Endothelial cell of umbilical vein (primary cell): ENCODE measurements at regions not wholly inside any gene's neighbourhood (a gene's known extent, or its start where the extent isn't known, plus 50 kb on each side); places are given as distances from the start of the nearest gene placed in this dataset.

Source experiments
- BruUV-seq: library from RNA; stranded (reverse); fragments of 400-500 nt; replicated peaks from 2 replicates; lab custom pipeline; 2021; lab: Mats Ljungman, UMichigan
- CTCF ChIA-PET: fragments of 300-600, 350-600 bp; sonication (Branson Sonifier 250); formaldehyde crosslinking; loops from one replicate; lab custom pipeline; 2021; ENCODE audit warnings: antibody characterized with exemption, inconsistent platforms; lab: Charles Lee
- POLR2A ChIA-PET: fragments of 300-600, 350-600 bp; sonication (Branson Sonifier 250); formaldehyde crosslinking; loops from one replicate; lab custom pipeline; 2021; ENCODE audit warnings: antibody characterized with exemption, inconsistent platforms; lab: Charles Lee
- DNase-seq: peaks from one replicate; pipeline ENCODE4 v3.0.0-alpha.2; 2011; ENCODE audit warnings: low read depth, low spot score
- FAIRE-seq: peaks from 2 replicates; lab custom pipeline; 2011; peaks lifted over from hg19 to GRCh38; lab: Jason Lieb, UNC
- H2AFZ ChIP-seq: 2 replicates; pipeline ENCODE4 v1.6.0; 2012; ENCODE audit warnings: low read depth, low read length, control low read depth, inconsistent platforms
- H3K27ac ChIP-seq: 2 replicates; pipeline ENCODE4 v1.5.1; 2011; ENCODE audit warnings: low read depth, mild to moderate bottlenecking, control low read depth, low read length, moderate library complexity; ENCODE audit not compliant: insufficient read depth
- H3K27me3 ChIP-seq, 2 experiments: 2 replicates each; pipeline versions ENCODE4 v1.6.0 to v1.6.1; 2011; ENCODE audit warnings: low read length in 2 of 2, mixed read lengths in 1 of 2; ENCODE audit not compliant: control insufficient read depth in 2 of 2, insufficient read depth in 2 of 2
- H3K36me3 ChIP-seq, 2 experiments: 2 replicates in 1 of 2; 3 replicates in 1 of 2; pipeline ENCODE4 v1.5.1; 2011; ENCODE audit warnings: low read length in 2 of 2, mild to moderate bottlenecking in 1 of 2, moderate library complexity in 1 of 2; ENCODE audit not compliant: control insufficient read depth in 2 of 2, insufficient read depth in 2 of 2; ENCODE audit errors: extremely low read depth in 1 of 2
- H3K4me1 ChIP-seq: 3 replicates; pipeline ENCODE4 v1.5.1; 2011; ENCODE audit warnings: mild to moderate bottlenecking, low read length; ENCODE audit not compliant: control insufficient read depth, insufficient read depth; ENCODE audit errors: extremely low read depth
- H3K4me2 ChIP-seq: 2 replicates; pipeline ENCODE4 v1.6.1; 2011; ENCODE audit warnings: low read length, control low read depth, mixed read lengths; ENCODE audit not compliant: insufficient read depth
- H3K4me3 ChIP-seq, 3 experiments: fragments of 200-600 bp in 1 of 3; sonication (generic), shearing (Covaris generic) in 1 of 3; replicated peaks in 1 of 3; 2 replicates each; pipeline ENCODE4 v1.5.1; 2011 to 2016; ENCODE audit warnings: control low read depth in 3 of 3, low read length in 3 of 3, mild to moderate bottlenecking in 2 of 3, inconsistent platforms in 1 of 3, low read depth in 1 of 3, moderate library complexity in 1 of 3; ENCODE audit not compliant: insufficient read depth in 1 of 3
- H3K79me2 ChIP-seq: 2 replicates; pipeline ENCODE4 v1.6.0; 2012; ENCODE audit warnings: low read length, inconsistent platforms; ENCODE audit not compliant: control insufficient read depth, insufficient read depth
- H3K9ac ChIP-seq: replicated peaks from 2 replicates; pipeline ENCODE3; 2011; ENCODE audit warnings: low read length, control low read depth; ENCODE audit not compliant: insufficient read depth; ENCODE audit errors: extremely low read depth
- H3K9me1 ChIP-seq: replicated peaks from 3 replicates; pipeline ENCODE4 v1.6.0; 2011; ENCODE audit warnings: mild to moderate bottlenecking, low read length; ENCODE audit not compliant: control insufficient read depth, insufficient read depth; ENCODE audit errors: extremely low read depth
- H3K9me3 ChIP-seq: replicated peaks from 2 replicates; pipeline ENCODE4 v1.5.1; 2012; ENCODE audit warnings: low read length, inconsistent platforms; ENCODE audit not compliant: control insufficient read depth, insufficient read depth
- H4K20me1 ChIP-seq: replicated peaks from 2 replicates; pipeline ENCODE3; 2011; ENCODE audit warnings: mild to moderate bottlenecking, low read length; ENCODE audit not compliant: control insufficient read depth, insufficient read depth; ENCODE audit errors: extremely low read depth
- CTCF ChIP-seq, 2 donors: IDR thresholded peaks; 1 replicate in 1 of 2; 2 replicates in 1 of 2; pipeline ENCODE4 v1.5.1; 2011; ENCODE audit warnings: low read length in 2 of 2, mild to moderate bottlenecking in 2 of 2, moderate library complexity in 2 of 2, control low read depth in 1 of 2, inconsistent platforms in 1 of 2, low read depth in 1 of 2; ENCODE audit not compliant: insufficient read depth in 1 of 2; ENCODE audit errors: extremely low read depth in 1 of 2
- EZH2 ChIP-seq: IDR thresholded peaks from 2 replicates; pipeline ENCODE4 v1.6.1; 2012; ENCODE audit warnings: borderline replicate concordance, low read depth, mild to moderate bottlenecking, moderate library complexity, low read length, inconsistent platforms; ENCODE audit not compliant: severe bottlenecking
- FOS ChIP-seq: IDR thresholded peaks from 2 replicates; pipeline ENCODE4 v1.6.1; 2011; ENCODE audit warnings: mild to moderate bottlenecking, low read length, moderate library complexity, borderline replicate concordance; ENCODE audit not compliant: insufficient read depth
- GATA2 ChIP-seq: IDR thresholded peaks from 2 replicates; pipeline ENCODE4 v1.7.0; 2011; ENCODE audit warnings: low read depth, mild to moderate bottlenecking, moderate library complexity, mixed read lengths, low read length; ENCODE audit not compliant: insufficient read length, insufficient read depth
- JUN ChIP-seq: IDR thresholded peaks from 2 replicates; pipeline ENCODE4 v1.6.1; 2011; ENCODE audit warnings: borderline replicate concordance, low read depth; ENCODE audit not compliant: insufficient read length, insufficient read depth
- MAX ChIP-seq: IDR thresholded peaks from 2 replicates; pipeline ENCODE4 v1.6.1; 2011; ENCODE audit not compliant: insufficient read depth, insufficient read length
- MYC ChIP-seq: IDR thresholded peaks from one replicate; pipeline ENCODE4 v1.6.1; 2011; ENCODE audit warnings: mild to moderate bottlenecking, low read depth, low read length
- POLR2A ChIP-seq: IDR thresholded peaks from 2 replicates; pipeline ENCODE4 v1.6.1; 2012; ENCODE audit warnings: low read depth, mild to moderate bottlenecking, control low read depth, low read length
- POLR2AphosphoS5 ChIP-seq: IDR thresholded peaks from 2 replicates; pipeline ENCODE4 v1.6.1; 2012; ENCODE audit warnings: low read depth, mild to moderate bottlenecking, control low read depth, low read length, moderate library complexity; ENCODE audit not compliant: insufficient read depth
- dilution Hi-C: fragments of 300-500 bp; cut with MboI; formaldehyde crosslinking; loops from one replicate; pipeline ENCODE4 v1.15.0; 2019; ENCODE audit warnings: low sequenced_read_pairs; ENCODE audit not compliant: extremely low pct_ligation_motif_present
- intact Hi-C: fragments of 100-400 bp; cut with micrococcal nuclease; formaldehyde crosslinking; loops from one replicate; pipeline ENCODE4 v1.10.0; 2022

- dilution Hi-C loops: no loop called here
- H3K27ac ChIP-seq: no peak overlapping the region
- H2AFZ ChIP-seq: no peak overlapping the region
- no peaks in the 10 kb centered on the region for H3K9me1 ChIP-seq
- no peaks in the 10 kb centered on the region for H3K9me3 ChIP-seq
- DNase-seq (no peak), FAIRE-seq (no peak)
- H3K4me1 ChIP-seq: no peaks in the 10 kb centered on the region
- H3K9ac ChIP-seq: no peak overlapping the region
- no peaks in the 10 kb centered on the region for H4K20me1 ChIP-seq
- H3K36me3 ChIP-seq: no peaks in the 10 kb centered on the region
- H3K4me2 ChIP-seq: no peak overlapping the region
- intact Hi-C loops: loop anchor here (5.0 kb wide), 1 partner anchor 742 kb away; the partner anchor contains the start of gene SAMD5
- H3K27me3 ChIP-seq: no peaks in the 10 kb centered on the region
- ChIA-PET POLR2A (no interaction called here), CTCF (interaction anchor here (1.9 kb wide), 1 partner anchor 69 kb away, joined by 8 read pairs; no protein-coding TSS in a partner anchor)
- no peaks in the 10 kb centered on the region for H3K79me2 ChIP-seq
- TF ChIP-seq MAX: no peak
- no peak for TF ChIP-seq JUN
- no peak for TF ChIP-seq CTCF (IDR thresholded peaks at IDR 0.05; ENCODE audit: extremely low read depth in 1 of 2, insufficient read depth in 1 of 2, low read depth in 1 of 2, low read length in 2 of 2)
- TF ChIP-seq FOS: no peak
- TF ChIP-seq POLR2A: no peak
- no peak for TF ChIP-seq GATA2
- TF ChIP-seq EZH2: no peak
- TF ChIP-seq POLR2AphosphoS5: no peak
- TF ChIP-seq MYC: no peak
- BruUV-seq: no TSS peak
- no peak overlapping the region for H3K4me3 ChIP-seq
These were observed 93.5 kb upstream of the SASH1 start for GRCh38 chr6:148249160-148249559.
